ENCODE measurements at regions not wholly inside any gene's neighbourhood (a gene's known extent, or its start where the extent isn't known, plus 50 kb on each side); places are given as distances from the start of the nearest gene placed in this dataset.

DNA sequence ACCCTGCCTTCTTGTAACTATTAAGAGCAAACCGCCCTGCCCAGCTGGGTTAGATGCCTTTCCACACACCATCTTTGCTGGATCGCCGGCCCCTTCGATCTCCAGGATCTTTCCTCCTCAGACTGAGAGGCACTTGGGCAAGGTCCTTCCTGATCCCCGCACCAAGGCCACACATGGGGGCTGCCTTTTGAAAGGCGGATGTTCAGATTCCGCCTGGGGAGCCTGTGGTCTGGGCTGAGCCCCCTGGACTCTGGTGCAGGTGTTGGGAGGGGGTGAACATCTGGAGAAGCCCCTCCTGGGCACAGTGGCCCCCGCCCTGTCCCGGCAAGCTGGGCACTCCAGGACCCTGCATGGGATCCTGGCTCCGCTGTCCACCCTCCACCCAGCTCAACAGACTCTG is 135.4 kb upstream of the HDAC4 start (continued):
- TF ChIP-seq, protein P1, sequence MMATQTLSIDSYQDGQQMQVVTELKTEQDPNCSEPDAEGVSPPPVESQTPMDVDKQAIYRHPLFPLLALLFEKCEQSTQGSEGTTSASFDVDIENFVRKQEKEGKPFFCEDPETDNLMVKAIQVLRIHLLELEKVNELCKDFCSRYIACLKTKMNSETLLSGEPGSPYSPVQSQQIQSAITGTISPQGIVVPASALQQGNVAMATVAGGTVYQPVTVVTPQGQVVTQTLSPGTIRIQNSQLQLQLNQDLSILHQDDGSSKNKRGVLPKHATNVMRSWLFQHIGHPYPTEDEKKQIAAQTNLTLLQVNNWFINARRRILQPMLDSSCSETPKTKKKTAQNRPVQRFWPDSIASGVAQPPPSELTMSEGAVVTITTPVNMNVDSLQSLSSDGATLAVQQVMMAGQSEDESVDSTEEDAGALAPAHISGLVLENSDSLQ (IDR thresholded peaks at IDR 0.05), result no peak

DNA sequence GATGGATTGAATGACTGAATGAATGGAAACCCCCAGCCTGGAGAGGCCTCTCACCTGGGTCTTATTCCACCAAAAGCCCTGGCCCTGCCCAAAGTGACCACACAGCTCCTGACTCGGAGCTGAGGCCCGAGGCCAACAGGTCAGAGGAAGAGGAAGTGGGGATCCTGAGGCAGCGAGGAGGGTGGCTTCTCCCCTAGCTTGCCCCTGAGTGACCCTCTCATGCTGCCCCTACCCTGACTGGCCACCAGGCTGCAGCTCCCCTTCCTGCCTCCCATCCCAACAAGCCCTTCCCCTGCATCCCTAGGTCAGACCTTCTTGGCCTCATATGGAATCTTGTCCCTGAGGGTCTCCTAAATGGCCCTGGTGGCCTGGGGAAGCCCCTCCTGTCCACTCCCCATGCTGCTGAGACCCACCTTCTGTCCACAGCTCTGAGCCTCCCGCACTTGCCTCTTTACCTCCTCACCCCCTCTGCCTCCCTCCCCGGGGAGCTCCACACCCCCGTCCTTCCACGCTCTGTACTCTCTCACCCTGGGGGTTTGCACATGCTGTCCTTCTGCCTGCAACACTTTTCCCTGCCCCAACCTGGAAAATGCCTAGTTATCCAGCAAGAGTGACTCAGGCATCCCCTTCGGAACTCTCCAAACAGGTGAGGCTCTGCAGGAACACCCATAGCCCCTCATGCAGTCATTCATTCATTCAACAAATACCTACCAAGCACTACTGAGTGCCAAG is 134.8 kb upstream of the HDAC4 start:
- peaks cover 0 to 28% of the 10 kb centered on the region in 2 experiments; a peak in 2 of 5 replicates for H3K27me3 ChIP-seq (ENCODE audit: control insufficient read depth in 2 of 2, insufficient read depth in 2 of 2, low read length in 2 of 2)
- intact Hi-C loops (cut with micrococcal nuclease), result no loop called here
- no peak for DNase-seq (ENCODE audit: extremely low read depth in 1 of 4, low spot score in 3 of 4)
- H3K9ac ChIP-seq (ENCODE audit: insufficient read depth in 1 of 2, low read depth in 2 of 2, low read length in 2 of 2), result no peak overlapping the region
- CTCF ChIA-PET (ENCODE audit: low intra/inter-chr PET ratio), result no interaction called here
- H3K36me3 ChIP-seq (ENCODE audit: control insufficient read depth, insufficient read depth, low read length), result no peaks in the 10 kb centered on the region
- no peak for FAIRE-seq
- no peak overlapping the region for H3K27ac ChIP-seq (ENCODE audit: extremely low read depth, low read depth, low read length)
- no peak overlapping the region for H3K4me2 ChIP-seq (ENCODE audit: insufficient read depth, low read length)
- WGBS (ENCODE audit: insufficient coverage, low coverage, missing lambda C conversion rate), result 0% methylated on average over 3 of the region's 8 CpGs
- no TSS peak for BruUV-seq (replicated peaks)
- in situ Hi-C loops (cut with MboI), result no loop called here
- POLR2A ChIA-PET, result interaction anchor here (0.6 to 1.0 kb wide), 2 partner anchors 14 to 38 kb away, joined by 3 read pairs; no protein-coding TSS in a partner anchor
- no peak overlapping the region for H3K4me3 ChIP-seq
- no peaks in the 10 kb centered on the region for H3K4me1 ChIP-seq (replicated peaks in 1 of 2; ENCODE audit: control insufficient read depth in 2 of 2, insufficient read depth in 2 of 2, low read length in 2 of 2)
- H4K20me1 ChIP-seq (replicated peaks; ENCODE audit: control insufficient read depth, insufficient read depth, low read length), result no peaks in the 10 kb centered on the region
- no peak for ATAC-seq
- H2AFZ ChIP-seq (ENCODE audit: low read depth, low read length), result no peak overlapping the region
- no peaks in the 10 kb centered on the region for H3K79me2 ChIP-seq (ENCODE audit: control insufficient read depth, insufficient read depth, low read length)
- no peaks in the 10 kb centered on the region for H3K9me1 ChIP-seq (ENCODE audit: control insufficient read depth, insufficient read depth, low read length)
- H3K9me3 ChIP-seq (replicated peaks; ENCODE audit: control insufficient read depth, insufficient read depth, low read depth, low read length), result no peaks in the 10 kb centered on the region
- TF ChIP-seq SRF (CRISPR knock-in tag; IDR thresholded peaks at IDR 0.05) (no peak), KLF1 (tag; IDR thresholded peaks at IDR 0.05) (no peak), SRSF1 (IDR thresholded peaks at IDR 0.05; ENCODE audit: low read depth, low read length) (no peak), CSDE1 (IDR thresholded peaks at IDR 0.05) (no peak), NFIX (CRISPR knock-in tag; IDR thresholded peaks at IDR 0.05; ENCODE audit: low read depth) (no peak), ZNF79 (CRISPR knock-in tag; IDR thresholded peaks at IDR 0.05; ENCODE audit: low read depth) (no peak), ZNF408 (CRISPR knock-in tag; IDR thresholded peaks at IDR 0.05; ENCODE audit: low read depth) (no peak), FOS (IDR thresholded peaks at IDR 0.05; ENCODE audit: extremely low read depth, insufficient read length) (no peak), MYNN (IDR thresholded peaks at IDR 0.05) (no peak), MYNN (CRISPR knock-in tag; IDR thresholded peaks at IDR 0.05) (no peak)
- TF ChIP-seq, protein P2, sequence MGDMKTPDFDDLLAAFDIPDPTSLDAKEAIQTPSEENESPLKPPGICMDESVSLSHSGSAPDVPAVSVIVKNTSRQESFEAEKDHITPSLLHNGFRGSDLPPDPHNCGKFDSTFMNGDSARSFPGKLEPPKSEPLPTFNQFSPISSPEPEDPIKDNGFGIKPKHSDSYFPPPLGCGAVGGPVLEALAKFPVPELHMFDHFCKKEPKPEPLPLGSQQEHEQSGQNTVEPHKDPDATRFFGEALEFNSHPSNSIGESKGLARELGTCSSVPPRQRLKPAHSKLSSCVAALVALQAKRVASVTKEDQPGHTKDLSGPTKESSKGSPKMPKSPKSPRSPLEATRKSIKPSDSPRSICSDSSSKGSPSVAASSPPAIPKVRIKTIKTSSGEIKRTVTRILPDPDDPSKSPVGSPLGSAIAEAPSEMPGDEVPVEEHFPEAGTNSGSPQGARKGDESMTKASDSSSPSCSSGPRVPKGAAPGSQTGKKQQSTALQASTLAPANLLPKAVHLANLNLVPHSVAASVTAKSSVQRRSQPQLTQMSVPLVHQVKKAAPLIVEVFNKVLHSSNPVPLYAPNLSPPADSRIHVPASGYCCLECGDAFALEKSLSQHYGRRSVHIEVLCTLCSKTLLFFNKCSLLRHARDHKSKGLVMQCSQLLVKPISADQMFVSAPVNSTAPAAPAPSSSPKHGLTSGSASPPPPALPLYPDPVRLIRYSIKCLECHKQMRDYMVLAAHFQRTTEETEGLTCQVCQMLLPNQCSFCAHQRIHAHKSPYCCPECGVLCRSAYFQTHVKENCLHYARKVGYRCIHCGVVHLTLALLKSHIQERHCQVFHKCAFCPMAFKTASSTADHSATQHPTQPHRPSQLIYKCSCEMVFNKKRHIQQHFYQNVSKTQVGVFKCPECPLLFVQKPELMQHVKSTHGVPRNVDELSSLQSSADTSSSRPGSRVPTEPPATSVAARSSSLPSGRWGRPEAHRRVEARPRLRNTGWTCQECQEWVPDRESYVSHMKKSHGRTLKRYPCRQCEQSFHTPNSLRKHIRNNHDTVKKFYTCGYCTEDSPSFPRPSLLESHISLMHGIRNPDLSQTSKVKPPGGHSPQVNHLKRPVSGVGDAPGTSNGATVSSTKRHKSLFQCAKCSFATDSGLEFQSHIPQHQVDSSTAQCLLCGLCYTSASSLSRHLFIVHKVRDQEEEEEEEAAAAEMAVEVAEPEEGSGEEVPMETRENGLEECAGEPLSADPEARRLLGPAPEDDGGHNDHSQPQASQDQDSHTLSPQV (IDR thresholded peaks at IDR 0.05), result no peak
- TF ChIP-seq, protein P3, sequence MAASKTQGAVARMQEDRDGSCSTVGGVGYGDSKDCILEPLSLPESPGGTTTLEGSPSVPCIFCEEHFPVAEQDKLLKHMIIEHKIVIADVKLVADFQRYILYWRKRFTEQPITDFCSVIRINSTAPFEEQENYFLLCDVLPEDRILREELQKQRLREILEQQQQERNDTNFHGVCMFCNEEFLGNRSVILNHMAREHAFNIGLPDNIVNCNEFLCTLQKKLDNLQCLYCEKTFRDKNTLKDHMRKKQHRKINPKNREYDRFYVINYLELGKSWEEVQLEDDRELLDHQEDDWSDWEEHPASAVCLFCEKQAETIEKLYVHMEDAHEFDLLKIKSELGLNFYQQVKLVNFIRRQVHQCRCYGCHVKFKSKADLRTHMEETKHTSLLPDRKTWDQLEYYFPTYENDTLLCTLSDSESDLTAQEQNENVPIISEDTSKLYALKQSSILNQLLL (CRISPR knock-in tag; IDR thresholded peaks at IDR 0.05; ENCODE audit: borderline replicate concordance), result no peak
- TF ChIP-seq, protein P4, sequence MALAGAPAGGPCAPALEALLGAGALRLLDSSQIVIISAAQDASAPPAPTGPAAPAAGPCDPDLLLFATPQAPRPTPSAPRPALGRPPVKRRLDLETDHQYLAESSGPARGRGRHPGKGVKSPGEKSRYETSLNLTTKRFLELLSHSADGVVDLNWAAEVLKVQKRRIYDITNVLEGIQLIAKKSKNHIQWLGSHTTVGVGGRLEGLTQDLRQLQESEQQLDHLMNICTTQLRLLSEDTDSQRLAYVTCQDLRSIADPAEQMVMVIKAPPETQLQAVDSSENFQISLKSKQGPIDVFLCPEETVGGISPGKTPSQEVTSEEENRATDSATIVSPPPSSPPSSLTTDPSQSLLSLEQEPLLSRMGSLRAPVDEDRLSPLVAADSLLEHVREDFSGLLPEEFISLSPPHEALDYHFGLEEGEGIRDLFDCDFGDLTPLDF (CRISPR knock-in tag; IDR thresholded peaks at IDR 0.05), result no peak
